RWPE2 (cell line): ENCODE measurements at regions not wholly inside any gene's neighbourhood (a gene's known extent, or its start where the extent isn't known, plus 50 kb on each side); places are given as distances from the start of the nearest gene placed in this dataset.

Experiments
- ATAC-seq: fragments of 200-7000 bp; cut with Tn5 transposase; 3 replicates; pipeline ENCODE4 v1.9.1; 2021; ENCODE audit warnings: low read depth
- DNase-seq: peaks from one replicate; pipeline ENCODE4 v3.0.0-alpha.2; 2020; ENCODE audit warnings: low spot score
- H3K27ac ChIP-seq: fragments of 450-650 bp; 2 replicates; pipeline ENCODE4 v1.5.1; 2017; ENCODE audit warnings: mild to moderate bottlenecking; ENCODE audit not compliant: poor library complexity, severe bottlenecking
- H3K27me3 ChIP-seq: fragments of 250-450 bp; sonication (Bioruptor Pico); 2 replicates; pipeline ENCODE4 v1.5.1; 2021; ENCODE audit warnings: mild to moderate bottlenecking, moderate library complexity; ENCODE audit not compliant: insufficient read depth, poor library complexity, severe bottlenecking
- H3K36me3 ChIP-seq: fragments of 250-450 bp; sonication (Bioruptor Pico); 2 replicates; pipeline ENCODE4 v1.5.1; 2020; ENCODE audit warnings: low read depth, mild to moderate bottlenecking, moderate library complexity
- H3K4me1 ChIP-seq: fragments of 250-450 bp; sonication (Bioruptor Pico); 2 replicates; pipeline ENCODE4 v1.5.1; 2021; ENCODE audit warnings: mild to moderate bottlenecking, moderate library complexity; ENCODE audit not compliant: insufficient read depth, poor library complexity, severe bottlenecking
- H3K4me3 ChIP-seq: fragments of 250-450 bp; sonication (Bioruptor Pico); 2 replicates; pipeline ENCODE4 v1.5.1; 2021; ENCODE audit warnings: mild to moderate bottlenecking, moderate library complexity; ENCODE audit not compliant: severe bottlenecking
- H3K9me3 ChIP-seq: fragments of 250-450 bp; sonication (Bioruptor Pico); 2 replicates; pipeline ENCODE4 v1.5.1; 2021; ENCODE audit warnings: mild to moderate bottlenecking, moderate library complexity; ENCODE audit not compliant: severe bottlenecking
- CTCF ChIP-seq: fragments of 450-650 bp; IDR thresholded peaks from one replicate; pipeline ENCODE4 v1.5.1; 2017; ENCODE audit warnings: mild to moderate bottlenecking, moderate library complexity; ENCODE audit not compliant: poor library complexity, severe bottlenecking

GRCh38 chrY:12537226-12537854 is 163.7 kb upstream of the USP9Y start:
- peak; percentile 53 for ATAC-seq
- Histone ChIP-seq H3K27ac (no peak overlapping the region), H3K36me3 (no peaks in the 10 kb centered on the region), H3K27me3 (no peaks in the 10 kb centered on the region), H3K9me3 (no peaks in the 10 kb centered on the region), H3K4me3 (peak overlapping the region; percentile 15), H3K4me1 (no peaks in the 10 kb centered on the region)
- no peak for DNase-seq
- no peak for TF ChIP-seq CTCF

- no peak for DNase-seq
- no peaks in the 10 kb centered on the region for H3K27me3 ChIP-seq
- H3K36me3 ChIP-seq, result no peaks in the 10 kb centered on the region
- ATAC-seq, result no peak
- no peak overlapping the region for H3K4me3 ChIP-seq
- no peaks in the 10 kb centered on the region for H3K9me3 ChIP-seq
- H3K27ac ChIP-seq, result no peak overlapping the region
- no peak for TF ChIP-seq CTCF
- peaks cover 2% of the 10 kb centered on the region for H3K4me1 ChIP-seq
Observed at GRCh38 chrY:12546746-12547420, 154.1 kb upstream of the USP9Y start.

- H3K4me3 ChIP-seq, result no peak overlapping the region
- H3K27me3 ChIP-seq, result no peaks in the 10 kb centered on the region
- DNase-seq, result peak; percentile 81
- H3K36me3 ChIP-seq, result no peaks in the 10 kb centered on the region
- peak; percentile 69 for ATAC-seq
- H3K9me3 ChIP-seq, result no peaks in the 10 kb centered on the region
- H3K27ac ChIP-seq, result peak overlapping the region; percentile 98
- no peak for TF ChIP-seq CTCF
- H3K4me1 ChIP-seq, result peaks cover 51% of the 10 kb centered on the region
Observed at GRCh38 chrY:12552471-12553283, 148.4 kb upstream of the USP9Y start.

- Histone ChIP-seq H3K27ac (peak overlapping the region; percentile 98), H3K4me1 (peaks cover 51% of the 10 kb centered on the region), H3K36me3 (no peaks in the 10 kb centered on the region), H3K4me3 (no peak overlapping the region), H3K27me3 (no peaks in the 10 kb centered on the region), H3K9me3 (no peaks in the 10 kb centered on the region)
- DNase-seq (no peak), ATAC-seq (peak; percentile 49)
- TF ChIP-seq CTCF, result peak; percentile 48
Observed at GRCh38 chrY:12553909-12554308, 147.1 kb upstream of the USP9Y start.
